ENCODE measurements at regions not wholly inside any gene's neighbourhood (a gene's known extent, or its start where the extent isn't known, plus 50 kb on each side); places are given as distances from the start of the nearest gene placed in this dataset.

- ATAC-seq: no peak
- Histone ChIP-seq H3K36me3 (replicated peaks in 1 of 2; ENCODE audit: control insufficient read depth in 1 of 2, insufficient read depth in 2 of 2, low read length in 2 of 2) (no peaks in the 10 kb centered on the region), H3K79me2 (ENCODE audit: insufficient read depth, low read length) (no peaks in the 10 kb centered on the region), H3K4me3 (replicated peaks in 1 of 3; ENCODE audit: insufficient read depth in 1 of 3, low read depth in 2 of 3, low read length in 3 of 3) (no peak overlapping the region), H3K4me1 (ENCODE audit: insufficient read depth, low read length) (no peaks in the 10 kb centered on the region), H3K4me2 (ENCODE audit: low read depth, low read length) (no peak overlapping the region), H2AFZ (ENCODE audit: low read length) (no peak overlapping the region), H4K20me1 (ENCODE audit: insufficient read depth, low read length) (no peaks in the 10 kb centered on the region), H3K27ac (ENCODE audit: extremely low read length, insufficient read depth, low read length) (no peak overlapping the region), H3K9ac (ENCODE audit: insufficient read depth, low read depth, low read length) (no peak overlapping the region), H3K9me3 (ENCODE audit: low read length) (no peaks in the 10 kb centered on the region), H3K27me3 (ENCODE audit: control insufficient read depth in 1 of 2, insufficient read depth in 2 of 2, low read length in 2 of 2) (no peaks in the 10 kb centered on the region)
- in situ Hi-C loops (cut with HindIII; ENCODE audit: extremely low pct_ligation_motif_present, low pct_unique_long_range_greater_than_20kb) (no loop called here), intact Hi-C loops (cut with micrococcal nuclease; ENCODE audit: unreplicated experiment) (no loop called here)
- no TSS peak for BruUV-seq (replicated peaks)
- no peak for TF ChIP-seq ZSCAN31 (CRISPR knock-in tag; IDR thresholded peaks at IDR 0.05; ENCODE audit: low read depth)
- TF ChIP-seq ZNF552 (CRISPR knock-in tag; IDR thresholded peaks at IDR 0.05; ENCODE audit: borderline replicate concordance): no peak
- no peak for TF ChIP-seq SALL2 (CRISPR knock-in tag; IDR thresholded peaks at IDR 0.05)
- TF ChIP-seq ZNF629 (CRISPR knock-in tag; conservative IDR thresholded peaks at IDR 0.05): no peak
- no peak for TF ChIP-seq NR2F2 (IDR thresholded peaks at IDR 0.05; ENCODE audit: borderline replicate concordance, low read depth)
- no peak for TF ChIP-seq ZFX (CRISPR knock-in tag; IDR thresholded peaks at IDR 0.05; ENCODE audit: low read depth)
- TF ChIP-seq PAXIP1 (CRISPR knock-in tag; conservative IDR thresholded peaks at IDR 0.05): no peak
- no peak for TF ChIP-seq ZNF674 (CRISPR knock-in tag; IDR thresholded peaks at IDR 0.05; ENCODE audit: low read depth)
- no peak for TF ChIP-seq KDM6A (CRISPR knock-in tag; IDR thresholded peaks at IDR 0.05; ENCODE audit: low read depth)
- TF ChIP-seq IRF2 (CRISPR knock-in tag; IDR thresholded peaks at IDR 0.05): no peak
- no peak for TF ChIP-seq YEATS4 (CRISPR knock-in tag; IDR thresholded peaks at IDR 0.05; ENCODE audit: borderline replicate concordance)
- no peak for TF ChIP-seq MAF1 (CRISPR knock-in tag; IDR thresholded peaks at IDR 0.05; ENCODE audit: borderline replicate concordance)
- no peak for TF ChIP-seq KDM1A (CRISPR knock-in tag; IDR thresholded peaks at IDR 0.05)
- TF ChIP-seq NFE2L2 (IDR thresholded peaks at IDR 0.05; ENCODE audit: low read length): no peak
- no peak for TF ChIP-seq ZNF709 (CRISPR knock-in tag; IDR thresholded peaks at IDR 0.05)
- TF ChIP-seq ZNF557 (CRISPR knock-in tag; IDR thresholded peaks at IDR 0.05): no peak
- no peak for TF ChIP-seq SPEN (CRISPR knock-in tag; IDR thresholded peaks at IDR 0.05; ENCODE audit: low read depth)
- no peak for TF ChIP-seq BATF2 (CRISPR knock-in tag; IDR thresholded peaks at IDR 0.05)
- TF ChIP-seq FOXO1 (CRISPR knock-in tag; IDR thresholded peaks at IDR 0.05): no peak
- TF ChIP-seq ZBTB38 (CRISPR knock-in tag; IDR thresholded peaks at IDR 0.05): no peak
- 18% methylated on average over 6 of the region's 6 CpGs for WGBS (ENCODE audit: low lambda C conversion rate)
- ChIA-PET CTCF (ENCODE audit: low intra/inter-chr PET ratio, low total read pairs) (no interaction called here), POLR2A (no interaction called here)
- no peak for DNase-seq (ENCODE audit: low spot score)
- no peak for FAIRE-seq
Measured at GRCh38 chr1:56068210-56068609, 511.2 kb downstream of the PLPP3 start.
